ENCODE measurements at regions not wholly inside any gene's neighbourhood (a gene's known extent, or its start where the extent isn't known, plus 50 kb on each side); places are given as distances from the start of the nearest gene placed in this dataset.
A peak's percentile ranks its signal among the peaks of the same experiment; 100 is the strongest.

- no peaks in the 10 kb centered on the region for H3K27me3 ChIP-seq (ENCODE audit: control insufficient read depth, insufficient read depth, low read length)
- H3K4me3 ChIP-seq (ENCODE audit: low read depth, low read length) = no peak overlapping the region
- no peak for DNase-seq (ENCODE audit: low read depth)
- no peak for TF ChIP-seq CTCF (IDR thresholded peaks at IDR 0.05; ENCODE audit: insufficient read depth, low read length, poor library complexity, severe bottlenecking)
- no peaks in the 10 kb centered on the region for H3K36me3 ChIP-seq (ENCODE audit: control insufficient read depth, insufficient read depth, low read length)
Observed at GRCh38 chr4:32251926-32252325, 1531.8 kb downstream of the PCDH7 start.

GRCh38 chr4:32254216-32254615 lies 1534.0 kb downstream of the PCDH7 start:
- no peak overlapping the region for H3K4me3 ChIP-seq (ENCODE audit: low read depth, low read length)
- no peak for DNase-seq (ENCODE audit: low read depth)
- TF ChIP-seq CTCF (IDR thresholded peaks at IDR 0.05; ENCODE audit: insufficient read depth, low read length, poor library complexity, severe bottlenecking) = no peak
- H3K27me3 ChIP-seq (ENCODE audit: control insufficient read depth, insufficient read depth, low read length) = no peaks in the 10 kb centered on the region
- no peaks in the 10 kb centered on the region for H3K36me3 ChIP-seq (ENCODE audit: control insufficient read depth, insufficient read depth, low read length)

- no peaks in the 10 kb centered on the region for H3K27me3 ChIP-seq (ENCODE audit: control insufficient read depth, insufficient read depth, low read length)
- no peak overlapping the region for H3K4me3 ChIP-seq (ENCODE audit: low read depth, low read length)
- H3K36me3 ChIP-seq (ENCODE audit: control insufficient read depth, insufficient read depth, low read length) = no peaks in the 10 kb centered on the region
- no peak for DNase-seq (ENCODE audit: low read depth)
- no peak for TF ChIP-seq CTCF (IDR thresholded peaks at IDR 0.05; ENCODE audit: insufficient read depth, low read length, poor library complexity, severe bottlenecking)
Observed at GRCh38 chr4:32258986-32259385, 1538.8 kb downstream of the PCDH7 start.

- TF ChIP-seq CTCF (IDR thresholded peaks at IDR 0.05; ENCODE audit: insufficient read depth, low read length, poor library complexity, severe bottlenecking) = no peak
Observed at GRCh38 chr4:32261196-32261595, 1541.0 kb downstream of the PCDH7 start.

GRCh38 chr4:32268863-32269262 lies 1548.7 kb downstream of the PCDH7 start:
- Histone ChIP-seq H3K27me3 (ENCODE audit: control insufficient read depth, insufficient read depth, low read length) (no peaks in the 10 kb centered on the region), H3K36me3 (ENCODE audit: control insufficient read depth, insufficient read depth, low read length) (no peaks in the 10 kb centered on the region), H3K4me3 (ENCODE audit: low read depth, low read length) (no peak overlapping the region)
- DNase-seq (ENCODE audit: low read depth) = no peak
- peak; percentile 11 for TF ChIP-seq CTCF (IDR thresholded peaks at IDR 0.05; ENCODE audit: insufficient read depth, low read length, poor library complexity, severe bottlenecking)

More at GRCh38 chr4:32261196-32261595, 1541.0 kb downstream of the PCDH7 start:
- no peak for DNase-seq (ENCODE audit: low read depth)
- H3K4me3 ChIP-seq (ENCODE audit: low read depth, low read length) = no peak overlapping the region
- no peaks in the 10 kb centered on the region for H3K36me3 ChIP-seq (ENCODE audit: control insufficient read depth, insufficient read depth, low read length)
- H3K27me3 ChIP-seq (ENCODE audit: control insufficient read depth, insufficient read depth, low read length) = no peaks in the 10 kb centered on the region

- no peaks in the 10 kb centered on the region for H3K36me3 ChIP-seq (ENCODE audit: control insufficient read depth, insufficient read depth, low read length)
- no peak for TF ChIP-seq CTCF (IDR thresholded peaks at IDR 0.05; ENCODE audit: insufficient read depth, low read length, poor library complexity, severe bottlenecking)
- no peak for DNase-seq (ENCODE audit: low read depth)
- H3K4me3 ChIP-seq (ENCODE audit: low read depth, low read length) = no peak overlapping the region
- no peaks in the 10 kb centered on the region for H3K27me3 ChIP-seq (ENCODE audit: control insufficient read depth, insufficient read depth, low read length)
Observed at GRCh38 chr4:32290102-32290501, 1569.9 kb downstream of the PCDH7 start.

Measured in kidney epithelial cell (primary cell).